GM18907 (cell line): ENCODE measurements at regions not wholly inside any gene's neighbourhood (a gene's known extent, or its start where the extent isn't known, plus 50 kb on each side); places are given as distances from the start of the nearest gene placed in this dataset.

Experiments
- ATAC-seq: cut with Tn5 transposase; IDR thresholded peaks from one replicate; pipeline ENCODE4 v1.9.1; 2021; ENCODE audit warnings: mild to moderate bottlenecking, moderate library complexity; ENCODE audit not compliant: unreplicated experiment

- ATAC-seq: no peak
Measured at GRCh38 chr22:48855013-48855412, 972.7 kb downstream of the BRD1 start.

- no peak for ATAC-seq
Measured at GRCh38 chr22:48853627-48854240, 973.9 kb downstream of the BRD1 start.

- ATAC-seq: no peak
Measured at GRCh38 chr22:48851933-48852549, 975.6 kb downstream of the BRD1 start.

- ATAC-seq: no peak
Measured at GRCh38 chr22:48850658-48851287, 976.9 kb downstream of the BRD1 start.

GRCh38 chr22:48849963-48850657 is 977.6 kb downstream of the BRD1 start:
- ATAC-seq: no peak

GRCh38 chr22:48849219-48849912 is 978.3 kb downstream of the BRD1 start:
- ATAC-seq: no peak

GRCh38 chr22:48846200-48846599 is 981.5 kb downstream of the BRD1 start:
- no peak for ATAC-seq

- no peak for ATAC-seq
Measured at GRCh38 chr22:48845356-48845936, 982.2 kb downstream of the BRD1 start.

- ATAC-seq: no peak
Measured at GRCh38 chr22:48844056-48844675, 983.5 kb downstream of the BRD1 start.

- ATAC-seq: no peak
Measured at GRCh38 chr22:48843640-48844039, 984.0 kb downstream of the BRD1 start.

- no peak for ATAC-seq
Measured at GRCh38 chr22:48842976-48843375, 984.7 kb downstream of the BRD1 start.

GRCh38 chr22:48842583-48842945 is 985.1 kb downstream of the BRD1 start:
- ATAC-seq: no peak

- no peak for ATAC-seq
Measured at GRCh38 chr22:48841881-48842582, 985.6 kb downstream of the BRD1 start.

- ATAC-seq: no peak
Measured at GRCh38 chr22:48840112-48840949, 987.3 kb downstream of the BRD1 start.

GRCh38 chr22:48838846-48839730 is 988.6 kb downstream of the BRD1 start:
- no peak for ATAC-seq

GRCh38 chr22:48838376-48838775 is 989.3 kb downstream of the BRD1 start:
- ATAC-seq: no peak

GRCh38 chr22:48837341-48837935 is 990.2 kb downstream of the BRD1 start:
- ATAC-seq: no peak
